ENCODE measurements at regions not wholly inside any gene's neighbourhood (a gene's known extent, or its start where the extent isn't known, plus 50 kb on each side); places are given as distances from the start of the nearest gene placed in this dataset.

DNA sequence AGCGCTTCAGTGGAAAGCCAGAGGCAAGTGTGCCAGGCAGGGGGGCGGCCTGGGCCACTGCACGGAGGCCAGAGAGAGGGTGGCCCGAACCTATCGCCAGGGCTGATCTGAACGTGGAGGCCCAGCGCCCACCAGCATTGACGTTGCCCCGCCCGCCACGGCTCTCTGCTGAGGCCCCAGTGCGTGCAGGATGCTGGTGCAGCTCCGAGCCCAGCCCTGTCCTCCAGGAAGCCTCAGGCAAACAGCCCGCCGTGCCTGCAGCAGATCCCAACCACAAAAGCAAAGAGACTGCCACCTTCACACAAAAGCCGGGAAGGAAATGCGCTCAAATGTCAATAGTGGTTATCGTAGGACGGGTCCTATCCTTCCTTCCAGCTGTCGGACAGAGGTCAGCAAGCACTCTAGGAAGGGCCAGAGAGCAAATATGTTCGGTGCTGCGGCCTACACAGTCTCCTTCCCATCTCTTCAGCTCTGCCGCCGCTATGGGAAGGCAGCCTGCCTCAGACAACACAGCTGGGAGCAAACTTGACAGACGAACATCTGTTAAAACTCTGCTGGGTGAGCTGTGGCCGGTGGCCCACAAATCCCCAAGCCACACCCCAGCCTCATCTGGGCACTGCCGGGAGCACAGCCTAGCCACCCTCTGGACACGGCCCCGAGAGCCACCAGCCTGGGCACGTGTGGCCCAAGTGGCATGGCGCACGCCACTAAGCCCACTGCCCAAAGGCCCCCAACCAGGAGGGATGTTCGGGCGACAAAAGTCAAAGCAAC lies 146.2 kb downstream of the CRYBB2 start:
- no peaks in the 10 kb centered on the region for H3K79me2 ChIP-seq (ENCODE audit: control insufficient read depth, insufficient read depth, low read length)
- no peak for DNase-seq

GRCh38 chr22:25366408-25366807 lies 147.0 kb downstream of the CRYBB2 start:
- H4K5ac ChIP-seq (ENCODE audit: low read length), result no peak overlapping the region
- DNase-seq, result no peak
- H3K23ac ChIP-seq (ENCODE audit: low read length), result no peak overlapping the region
- no peak overlapping the region for H3K18ac ChIP-seq (ENCODE audit: low read length)
- H3K27me3 ChIP-seq (ENCODE audit: insufficient read depth, low read length, poor library complexity), result no peaks in the 10 kb centered on the region
- H4K8ac ChIP-seq (ENCODE audit: low read depth, low read length), result no peak overlapping the region
- H3K4ac ChIP-seq (ENCODE audit: low read depth, low read length), result no peak overlapping the region
- H3K79me2 ChIP-seq (ENCODE audit: control insufficient read depth, insufficient read depth, low read length), result no peaks in the 10 kb centered on the region
- H3K27ac ChIP-seq (ENCODE audit: low read depth, low read length), result no peak overlapping the region
- H3K56ac ChIP-seq (ENCODE audit: low read length), result no peak overlapping the region
- H2BK5ac ChIP-seq (ENCODE audit: low read length), result no peak overlapping the region
- no peaks in the 10 kb centered on the region for H3K4me1 ChIP-seq (ENCODE audit: control insufficient read depth, low read depth, low read length)
- no peaks in the 10 kb centered on the region for H3K79me1 ChIP-seq (ENCODE audit: low read length)
- no peak overlapping the region for H3K9ac ChIP-seq (ENCODE audit: low read length)
- no peak overlapping the region for H2BK120ac ChIP-seq (ENCODE audit: low read depth, low read length)
- H3K4me2 ChIP-seq (ENCODE audit: low read length), result no peak overlapping the region
- WGBS (ENCODE audit: extremely low coverage, insufficient coverage, low lambda C conversion rate), result no CpG with 5 or more reads among the region's 10 CpGs
- no peak overlapping the region for H2BK15ac ChIP-seq (replicated peaks; ENCODE audit: low read depth)
- H3K36me3 ChIP-seq (ENCODE audit: control insufficient read depth, insufficient read depth, low read length), result no peaks in the 10 kb centered on the region
- H3K4me3 ChIP-seq (ENCODE audit: low read length), result no peak overlapping the region
- H2AK5ac ChIP-seq (ENCODE audit: low read length), result no peak overlapping the region

More for the DNA sequence above, 146.2 kb downstream of the CRYBB2 start:
- Histone ChIP-seq H3K23ac (ENCODE audit: low read length) (no peak overlapping the region), H3K4me3 (ENCODE audit: low read length) (no peak overlapping the region), H2BK15ac (replicated peaks; ENCODE audit: low read depth) (no peak overlapping the region), H3K79me1 (ENCODE audit: low read length) (no peaks in the 10 kb centered on the region), H3K4me2 (ENCODE audit: low read length) (no peak overlapping the region), H3K27me3 (ENCODE audit: insufficient read depth, low read length, poor library complexity) (no peaks in the 10 kb centered on the region), H4K5ac (ENCODE audit: low read length) (no peak overlapping the region), H3K18ac (ENCODE audit: low read length) (no peak overlapping the region), H3K4me1 (ENCODE audit: control insufficient read depth, low read depth, low read length) (no peaks in the 10 kb centered on the region), H3K9ac (ENCODE audit: low read length) (no peak overlapping the region), H4K8ac (ENCODE audit: low read depth, low read length) (no peak overlapping the region), H3K4ac (ENCODE audit: low read depth, low read length) (no peak overlapping the region), H3K36me3 (ENCODE audit: control insufficient read depth, insufficient read depth, low read length) (no peaks in the 10 kb centered on the region), H3K56ac (ENCODE audit: low read length) (no peak overlapping the region), H2AK5ac (ENCODE audit: low read length) (no peak overlapping the region), H2BK5ac (ENCODE audit: low read length) (no peak overlapping the region), H2BK120ac (ENCODE audit: low read depth, low read length) (no peak overlapping the region), H3K27ac (ENCODE audit: low read depth, low read length) (no peak overlapping the region)
- WGBS (ENCODE audit: extremely low coverage, insufficient coverage, low lambda C conversion rate), result no CpG with 5 or more reads among the region's 34 CpGs

DNA sequence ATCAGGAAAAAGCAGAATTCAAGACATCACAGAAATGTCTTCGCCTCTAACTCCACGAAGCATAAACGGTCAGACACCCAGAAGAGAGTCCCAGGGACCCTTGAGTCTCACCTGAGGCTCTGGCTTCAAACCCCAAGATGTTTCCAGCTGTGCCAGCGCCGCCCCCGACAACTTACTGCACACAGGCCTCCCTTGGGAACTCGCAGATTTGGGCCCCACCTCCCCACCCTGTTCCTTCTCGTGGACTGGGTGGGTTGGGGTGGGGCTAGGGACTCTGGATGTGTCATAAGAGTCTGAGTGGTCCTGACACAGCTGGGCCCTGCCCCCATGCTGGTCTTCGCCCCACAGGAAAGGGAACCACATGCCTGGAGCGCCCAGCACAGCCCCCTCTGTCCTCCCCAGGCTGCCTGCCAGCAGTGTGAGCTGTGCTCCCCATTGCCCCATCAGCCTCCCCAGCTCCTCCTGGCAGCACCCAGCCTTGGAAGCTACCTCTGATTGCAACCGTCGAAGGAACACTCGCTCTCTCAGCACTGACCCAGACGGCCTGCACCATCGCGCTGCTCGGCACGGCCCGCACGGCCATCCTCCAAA lies 147.5 kb downstream of the CRYBB2 start:
- no peak overlapping the region for H4K5ac ChIP-seq (ENCODE audit: low read length)
- no peak for DNase-seq

GRCh38 chr22:25367756-25368155 lies 148.3 kb downstream of the CRYBB2 start:
- Histone ChIP-seq H3K23ac (ENCODE audit: low read length) (no peak overlapping the region), H2BK15ac (replicated peaks; ENCODE audit: low read depth) (no peak overlapping the region), H3K9ac (ENCODE audit: low read length) (no peak overlapping the region), H3K18ac (ENCODE audit: low read length) (no peak overlapping the region), H3K4me2 (ENCODE audit: low read length) (no peak overlapping the region), H3K4ac (ENCODE audit: low read depth, low read length) (no peak overlapping the region), H3K27ac (ENCODE audit: low read depth, low read length) (no peak overlapping the region), H3K56ac (ENCODE audit: low read length) (peak overlapping the region; percentile 5), H3K4me1 (ENCODE audit: control insufficient read depth, low read depth, low read length) (no peaks in the 10 kb centered on the region), H3K27me3 (ENCODE audit: insufficient read depth, low read length, poor library complexity) (no peaks in the 10 kb centered on the region), H2BK5ac (ENCODE audit: low read length) (no peak overlapping the region), H2BK120ac (ENCODE audit: low read depth, low read length) (no peak overlapping the region), H2AK5ac (ENCODE audit: low read length) (no peak overlapping the region), H3K36me3 (ENCODE audit: control insufficient read depth, insufficient read depth, low read length) (no peaks in the 10 kb centered on the region), H3K4me3 (ENCODE audit: low read length) (no peak overlapping the region), H4K8ac (ENCODE audit: low read depth, low read length) (no peak overlapping the region), H3K79me1 (ENCODE audit: low read length) (no peaks in the 10 kb centered on the region), H4K5ac (ENCODE audit: low read length) (no peak overlapping the region), H3K79me2 (ENCODE audit: control insufficient read depth, insufficient read depth, low read length) (no peaks in the 10 kb centered on the region)
- DNase-seq, result no peak
- no CpG with 5 or more reads among the region's 18 CpGs for WGBS (ENCODE audit: extremely low coverage, insufficient coverage, low lambda C conversion rate)

More for the DNA sequence above, 147.5 kb downstream of the CRYBB2 start:
- Histone ChIP-seq H3K18ac (ENCODE audit: low read length) (no peak overlapping the region), H3K4me1 (ENCODE audit: control insufficient read depth, low read depth, low read length) (no peaks in the 10 kb centered on the region), H3K79me1 (ENCODE audit: low read length) (no peaks in the 10 kb centered on the region), H3K79me2 (ENCODE audit: control insufficient read depth, insufficient read depth, low read length) (no peaks in the 10 kb centered on the region), H3K9ac (ENCODE audit: low read length) (no peak overlapping the region), H3K27me3 (ENCODE audit: insufficient read depth, low read length, poor library complexity) (no peaks in the 10 kb centered on the region), H3K4me3 (ENCODE audit: low read length) (no peak overlapping the region), H2BK120ac (ENCODE audit: low read depth, low read length) (no peak overlapping the region), H2BK5ac (ENCODE audit: low read length) (no peak overlapping the region), H3K56ac (ENCODE audit: low read length) (peak overlapping the region; percentile 15), H3K36me3 (ENCODE audit: control insufficient read depth, insufficient read depth, low read length) (no peaks in the 10 kb centered on the region), H4K8ac (ENCODE audit: low read depth, low read length) (no peak overlapping the region), H2BK15ac (replicated peaks; ENCODE audit: low read depth) (no peak overlapping the region), H3K23ac (ENCODE audit: low read length) (no peak overlapping the region), H3K4me2 (ENCODE audit: low read length) (no peak overlapping the region), H3K27ac (ENCODE audit: low read depth, low read length) (no peak overlapping the region), H2AK5ac (ENCODE audit: low read length) (no peak overlapping the region), H3K4ac (ENCODE audit: low read depth, low read length) (no peak overlapping the region)
- no CpG with 5 or more reads among the region's 20 CpGs for WGBS (ENCODE audit: extremely low coverage, insufficient coverage, low lambda C conversion rate)

DNA sequence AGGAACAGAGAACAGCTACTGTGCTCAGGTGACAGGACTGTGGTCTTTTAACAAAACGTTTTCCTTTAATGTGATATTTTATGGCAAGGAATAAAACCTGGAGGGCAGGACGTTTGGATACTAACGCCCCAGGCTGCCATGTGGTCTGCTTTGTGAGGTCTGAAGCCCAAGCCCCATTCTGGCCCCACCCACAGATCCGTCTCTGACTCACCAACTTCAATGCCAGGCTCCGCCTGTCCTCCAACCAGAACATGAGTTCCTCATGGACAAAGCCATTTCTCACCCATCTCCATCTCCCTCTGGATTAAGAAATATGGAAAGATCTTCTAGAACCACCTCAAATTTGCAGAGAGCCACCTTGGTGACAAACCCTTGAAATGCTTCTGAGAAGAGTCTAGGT lies 148.8 kb downstream of the CRYBB2 start:
- Histone ChIP-seq H2BK15ac (replicated peaks; ENCODE audit: low read depth) (no peak overlapping the region), H3K56ac (ENCODE audit: low read length) (no peak overlapping the region), H3K79me2 (ENCODE audit: control insufficient read depth, insufficient read depth, low read length) (no peaks in the 10 kb centered on the region), H3K9ac (ENCODE audit: low read length) (no peak overlapping the region), H3K23ac (ENCODE audit: low read length) (no peak overlapping the region), H3K36me3 (ENCODE audit: control insufficient read depth, insufficient read depth, low read length) (no peaks in the 10 kb centered on the region), H3K4me2 (ENCODE audit: low read length) (no peak overlapping the region), H2BK5ac (ENCODE audit: low read length) (no peak overlapping the region), H3K4me3 (ENCODE audit: low read length) (no peak overlapping the region), H4K8ac (ENCODE audit: low read depth, low read length) (no peak overlapping the region), H2BK120ac (ENCODE audit: low read depth, low read length) (no peak overlapping the region), H3K27me3 (ENCODE audit: insufficient read depth, low read length, poor library complexity) (no peaks in the 10 kb centered on the region), H3K18ac (ENCODE audit: low read length) (no peak overlapping the region), H3K27ac (ENCODE audit: low read depth, low read length) (no peak overlapping the region), H3K79me1 (ENCODE audit: low read length) (no peaks in the 10 kb centered on the region), H4K5ac (ENCODE audit: low read length) (no peak overlapping the region), H2AK5ac (ENCODE audit: low read length) (no peak overlapping the region), H3K4ac (ENCODE audit: low read depth, low read length) (no peak overlapping the region), H3K4me1 (ENCODE audit: control insufficient read depth, low read depth, low read length) (no peaks in the 10 kb centered on the region)
- peak; percentile 41 for DNase-seq
- WGBS (ENCODE audit: extremely low coverage, insufficient coverage, low lambda C conversion rate), result no CpG with 5 or more reads among the region's 5 CpGs
